K562 (cell line): ENCODE measurements at regions not wholly inside any gene's neighbourhood (a gene's known extent, or its start where the extent isn't known, plus 50 kb on each side); places are given as distances from the start of the nearest gene placed in this dataset.

ENCODE experiments used
- ATAC-seq: fragments of 200-7000 bp; cut with Tn5 transposase; 3 replicates; pipeline ENCODE4 v1.9.1; 2020; ENCODE audit warnings: moderate library complexity
- BruUV-seq: library from RNA; stranded (reverse); fragments of 400-500 nt; replicated peaks from 2 replicates; lab custom pipeline; 2021; lab: Mats Ljungman, UMichigan
- CTCF ChIA-PET: fragments of 300-600 bp; formaldehyde crosslinking; extraction: SDS; loops from one replicate; lab custom pipeline; 2021; ENCODE audit warnings: low intra/inter-chr PET ratio; lab: Yijun Ruan, JAX
- POLR2A ChIA-PET: fragments of 300-600, 350-650 bp; sonication (Branson Sonifier 250); formaldehyde crosslinking; extraction: SDS; loops from one replicate; lab custom pipeline; 2021; ENCODE audit warnings: antibody characterized with exemption, inconsistent platforms; lab: Yijun Ruan, JAX
- DNase-seq, 4 experiments: peaks; one replicate each; pipeline versions ENCODE4 v3.0.0 to v3.0.0-alpha.2; 2011 to 2018; ENCODE audit warnings: low spot score in 3 of 4, mixed read lengths in 3 of 4; ENCODE audit errors: extremely low read depth in 1 of 4
- FAIRE-seq: peaks from 2 replicates; lab custom pipeline; 2011; peaks lifted over from hg19 to GRCh38; lab: Jason Lieb, UNC
- H2AFZ ChIP-seq: 2 replicates; pipeline ENCODE4 v1.6.0; 2011; ENCODE audit warnings: low read depth, low read length, control low read depth, inconsistent platforms
- H3K27ac ChIP-seq: fragments of 200-600 bp; 3 replicates; pipeline ENCODE4 v1.8.0; 2011; ENCODE audit warnings: low read depth, mild to moderate bottlenecking, control low read depth, inconsistent platforms, low read length, moderate library complexity, mixed read lengths; ENCODE audit errors: extremely low read depth
- H3K27me3 ChIP-seq, 2 experiments: fragments of 300-600 bp in 1 of 2; 2 replicates in 1 of 2; 3 replicates in 1 of 2; pipeline versions ENCODE4 v1.6.0 to v1.8.0; 2011; ENCODE audit warnings: inconsistent platforms in 2 of 2, low read length in 2 of 2, mild to moderate bottlenecking in 1 of 2, mixed read lengths in 1 of 2, moderate library complexity in 1 of 2; ENCODE audit not compliant: control insufficient read depth in 2 of 2, insufficient read depth in 2 of 2
- H3K36me3 ChIP-seq: fragments of 300-600 bp; 3 replicates; pipeline ENCODE4 v1.8.0; 2011; ENCODE audit warnings: mild to moderate bottlenecking, low read length, inconsistent platforms; ENCODE audit not compliant: control insufficient read depth, insufficient read depth
- H3K4me1 ChIP-seq, 2 experiments: fragments of 200-600 bp in 1 of 2; replicated peaks in 1 of 2; 2 replicates in 1 of 2; 3 replicates in 1 of 2; pipeline versions ENCODE4 v1.5.1 to v1.8.0; 2011; ENCODE audit warnings: inconsistent platforms in 2 of 2, low read length in 2 of 2, mild to moderate bottlenecking in 1 of 2, mixed read lengths in 1 of 2, moderate library complexity in 1 of 2; ENCODE audit not compliant: control insufficient read depth in 2 of 2, insufficient read depth in 2 of 2
- H3K4me2 ChIP-seq: 2 replicates; pipeline ENCODE4 v1.6.1; 2011; ENCODE audit warnings: low read length, control low read depth, inconsistent platforms, mixed read lengths; ENCODE audit not compliant: insufficient read depth
- H3K4me3 ChIP-seq: fragments of 200-600 bp; sonication (generic), shearing (Covaris generic); 2 replicates; pipeline ENCODE4 v1.5.1; 2016; ENCODE audit warnings: control low read depth, inconsistent platforms
- H3K79me2 ChIP-seq: fragments of 200-600 bp; 3 replicates; pipeline ENCODE4 v1.8.0; 2011; ENCODE audit warnings: low read length, inconsistent platforms; ENCODE audit not compliant: control insufficient read depth, insufficient read depth
- H3K9ac ChIP-seq, 2 experiments: 2 replicates each; pipeline versions ENCODE4 v1.6.0 to v1.6.1; 2011; ENCODE audit warnings: low read depth in 2 of 2, low read length in 2 of 2, control low read depth in 1 of 2, inconsistent platforms in 1 of 2, mild to moderate bottlenecking in 1 of 2, mixed read lengths in 1 of 2; ENCODE audit not compliant: insufficient read depth in 1 of 2
- H3K9me1 ChIP-seq: one replicate; pipeline ENCODE4 v1.6.0; 2011; ENCODE audit warnings: inconsistent platforms, mild to moderate bottlenecking, low read length, moderate library complexity; ENCODE audit not compliant: control insufficient read depth, insufficient read depth
- H3K9me3 ChIP-seq: replicated peaks from 2 replicates; pipeline ENCODE4 v1.5.1; 2011; ENCODE audit warnings: low read depth, low read length, inconsistent platforms; ENCODE audit not compliant: control insufficient read depth, insufficient read depth
- H4K20me1 ChIP-seq: replicated peaks from 2 replicates; pipeline ENCODE4 v1.6.1; 2011; ENCODE audit warnings: low read length, inconsistent platforms, mixed read lengths; ENCODE audit not compliant: control insufficient read depth, insufficient read depth
- BMI1 ChIP-seq: fragments of 150-350 bp; IDR thresholded peaks from 2 replicates; pipeline ENCODE4 v1.6.1; 2014; ENCODE audit warnings: low read length
- E2F6 ChIP-seq, 2 experiments: IDR thresholded peaks; 2 replicates each; pipeline ENCODE4 v1.6.1; 2011; ENCODE audit warnings: borderline replicate concordance in 1 of 2, control low read depth in 1 of 2, low read depth in 1 of 2, low read length in 1 of 2, mild to moderate bottlenecking in 1 of 2, mixed read lengths in 1 of 2, moderate library complexity in 1 of 2; ENCODE audit not compliant: insufficient read depth in 1 of 2, insufficient read length in 1 of 2, poor library complexity in 1 of 2, severe bottlenecking in 1 of 2; ENCODE audit errors: extremely low read depth in 1 of 2
- GATA2 ChIP-seq: sonication (generic); formaldehyde crosslinking; IDR thresholded peaks from 2 replicates; pipeline ENCODE4 v1.4.0; 2020; ENCODE audit warnings: mild to moderate bottlenecking, missing genetic modification reagents
- HDAC1 ChIP-seq, 2 experiments: fragments of 450-650 bp; IDR thresholded peaks; 2 replicates each; pipeline ENCODE4 v1.6.1; 2016 to 2017; ENCODE audit warnings: inconsistent platforms in 1 of 2, mild to moderate bottlenecking in 1 of 2, moderate library complexity in 1 of 2
- HES1 ChIP-seq: fragments of 450-650 bp; IDR thresholded peaks from 2 replicates; pipeline ENCODE4 v1.6.1; 2016; ENCODE audit warnings: low read depth, mild to moderate bottlenecking, moderate library complexity
- IRF1 ChIP-seq: sonication (generic); formaldehyde crosslinking; IDR thresholded peaks from 2 replicates; pipeline ENCODE4 v1.8.0; 2022; ENCODE audit warnings: missing genetic modification reagents, mild to moderate bottlenecking, borderline replicate concordance
- JUND ChIP-seq, 2 experiments: IDR thresholded peaks; 2 replicates in 1 of 2; 3 replicates in 1 of 2; pipeline ENCODE4 v1.6.1; 2011; ENCODE audit warnings: borderline replicate concordance in 2 of 2, low read depth in 2 of 2, low read length in 2 of 2, improper control_type of control experiment in 1 of 2, missing biosample characterization in 1 of 2, missing genetic modification characterization in 1 of 2, missing genetic modification reagents in 1 of 2
- RBM34 ChIP-seq: fragments of 200-400 bp; formaldehyde crosslinking; IDR thresholded peaks from 2 replicates; pipeline ENCODE4 v1.6.1; 2018; ENCODE audit warnings: low read length, borderline replicate concordance; ENCODE audit not compliant: insufficient read depth
- RNF2 ChIP-seq: sonication (generic); IDR thresholded peaks from 2 replicates; pipeline ENCODE4 v1.6.1; 2016
- SRSF3 ChIP-seq: fragments of 200-400 bp; formaldehyde crosslinking; IDR thresholded peaks from 2 replicates; pipeline ENCODE4 v1.6.1; 2016; ENCODE audit warnings: mild to moderate bottlenecking, low read length, moderate library complexity; ENCODE audit not compliant: insufficient read depth
- TARDBP ChIP-seq: fragments of 450-650 bp; IDR thresholded peaks from 2 replicates; pipeline ENCODE4 v1.6.1; 2016
- ZBTB26 ChIP-seq: fragments of 450-650 bp; formaldehyde crosslinking; IDR thresholded peaks from 2 replicates; pipeline ENCODE4 v1.4.0; 2022; ENCODE audit warnings: missing genetic modification characterization
- ZNF589 ChIP-seq: fragments of 200-800 bp; sonication (Bioruptor generic); IDR thresholded peaks from 2 replicates; pipeline ENCODE4 v1.6.1; 2016; ENCODE audit warnings: low read depth, missing genetic modification characterization, missing compliant biosample characterization
- WGBS: fragments of 100-300 bp; shearing (Covaris generic); methylation state at CpG from one replicate; pipeline ENCODE4 v1.1.6; 2016; ENCODE audit warnings: low coverage, mixed read lengths; ENCODE audit not compliant: insufficient coverage; ENCODE audit errors: missing lambda C conversion rate; 5-methylcytosine and 5-hydroxymethylcytosine counted together
- in situ Hi-C: fragments of 300-500 bp; cut with MboI; formaldehyde crosslinking; loops from 4 replicates; pipeline ENCODE4 v1.15.0; 2018; ENCODE audit warnings: inconsistent platforms, mixed read lengths
- intact Hi-C: fragments of 100-400 bp; cut with micrococcal nuclease; formaldehyde crosslinking; loops from 2 replicates; pipeline ENCODE4 v1.14.2; 2022

DNA sequence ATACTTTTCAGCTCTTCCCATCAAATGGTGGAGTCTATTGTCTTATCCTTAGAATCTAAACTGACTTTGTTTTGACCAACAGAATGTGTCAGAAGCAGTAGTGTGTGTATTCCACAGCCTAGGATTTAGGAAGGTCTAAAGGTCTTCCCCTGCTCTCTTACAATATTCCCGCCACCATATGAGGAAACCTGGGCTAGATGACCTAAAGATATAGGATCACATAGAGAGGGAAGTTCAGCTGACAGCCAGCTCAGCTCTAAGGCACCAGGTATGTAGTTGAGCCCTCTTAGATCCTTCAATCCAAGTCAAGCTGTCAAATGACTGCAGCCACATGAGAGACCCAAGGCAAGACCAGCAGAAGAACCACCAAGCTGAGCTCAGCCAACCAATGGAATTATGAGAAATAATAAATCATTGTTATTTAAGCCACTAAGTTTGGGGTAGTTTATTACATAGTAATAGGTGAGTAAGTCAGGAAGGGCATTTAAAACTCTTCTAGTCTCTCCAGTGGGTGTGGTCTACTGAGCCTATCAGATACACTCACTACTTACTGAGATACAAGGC, 227.7 kb upstream of the HES1 start:
- intact Hi-C loops (no loop called here), in situ Hi-C loops (no loop called here)
- H3K27me3 ChIP-seq = no peaks in the 10 kb centered on the region
- H3K4me3 ChIP-seq = no peak overlapping the region
- H3K27ac ChIP-seq = no peak overlapping the region; the same call in 2 of the 3 replicates
- no peak overlapping the region for H3K9ac ChIP-seq
- no peaks in the 10 kb centered on the region for H3K9me3 ChIP-seq
- WGBS = 73% methylated on average over 1 of the region's 1 CpG
- peak overlapping the region; percentile 69; the same call in 1 of the 2 replicates for H2AFZ ChIP-seq
- DNase-seq (peak in 1 of 4 experiments; percentile 45), ATAC-seq (peak; percentile 39; the same call in 2 of the 3 replicates), FAIRE-seq (no peak)
- no peaks in the 10 kb centered on the region for H3K36me3 ChIP-seq
- peaks cover 4% of the 10 kb centered on the region; the same call in 1 of the 3 replicates for H3K79me2 ChIP-seq
- ChIA-PET POLR2A (interaction anchor here (0.8 kb wide), 1 partner anchor 11 kb away, joined by 3 read pairs; no protein-coding TSS in a partner anchor), CTCF (no interaction called here)
- peak overlapping the region; percentile 28; the same call in 1 of the 2 replicates for H3K4me2 ChIP-seq
- H3K4me1 ChIP-seq = peaks cover 30 to 55% of the 10 kb centered on the region in 2 experiments
- peaks cover 5% of the 10 kb centered on the region for H3K9me1 ChIP-seq
- BruUV-seq = no TSS peak
- no peaks in the 10 kb centered on the region for H4K20me1 ChIP-seq
- TF ChIP-seq GATA2 (no peak), SRSF3 (no peak), RBM34 (no peak), E2F6 (IDR thresholded peaks at IDR 0.05; ENCODE audit: borderline replicate concordance in 1 of 2, extremely low read depth in 1 of 2, insufficient read depth in 1 of 2, insufficient read length in 1 of 2, low read depth in 1 of 2, low read length in 1 of 2, poor library complexity in 1 of 2, severe bottlenecking in 1 of 2) (peak in 1 of 2 experiments; percentile 46), HDAC1 (IDR thresholded peaks at IDR 0.05) (no peak), ZNF589 (no peak), JUND (IDR thresholded peaks at IDR 0.05; ENCODE audit: borderline replicate concordance, low read depth, low read length) (no peak), JUND (tag; IDR thresholded peaks at IDR 0.05; ENCODE audit: borderline replicate concordance, low read depth, low read length) (peak; percentile 45; the same call in 2 of the 3 replicates), IRF1 (CRISPR knock-in tag) (no peak), ZBTB26 (CRISPR knock-in tag) (no peak), TARDBP (no peak), HES1 (no peak), RNF2 (no peak), BMI1 (no peak)
